Activated CD4-positive, alpha-beta memory T cell treated with anti-CD3 and anti-CD28 coated beads for 36 hours (primary cell): ENCODE measurements at regions not wholly inside any gene's neighbourhood (a gene's known extent, or its start where the extent isn't known, plus 50 kb on each side); places are given as distances from the start of the nearest gene placed in this dataset.
A peak's percentile ranks its signal among the peaks of the same experiment; 100 is the strongest.

Experiments
- CTCF ChIA-PET: fragments of 350-600 bp; sonication (Branson Sonifier 250); formaldehyde crosslinking; loops from one replicate; lab custom pipeline; 2021; ENCODE audit warnings: antibody characterized with exemption, inconsistent platforms; lab: Charles Lee
- POLR2A ChIA-PET: fragments of 350-600 bp; sonication (Branson Sonifier 250); formaldehyde crosslinking; loops from one replicate; lab custom pipeline; 2021; ENCODE audit warnings: antibody characterized with exemption; lab: Charles Lee
- DNase-seq: peaks from one replicate; pipeline ENCODE4 v3.0.0-alpha.2; 2020
- H3K27ac Mint-ChIP-seq: one replicate; pipeline ENCODE4 v1.8.0; 2021; ENCODE audit warnings: mixed read lengths
- H3K27me3 Mint-ChIP-seq: one replicate; pipeline ENCODE4 v1.8.0; 2021; ENCODE audit warnings: mixed read lengths
- H3K36me3 Mint-ChIP-seq: one replicate; pipeline ENCODE4 v1.8.0; 2021; ENCODE audit warnings: mixed read lengths
- H3K4me1 Mint-ChIP-seq: one replicate; pipeline ENCODE4 v1.8.0; 2021; ENCODE audit warnings: low read depth, mixed read lengths
- H3K4me3 Mint-ChIP-seq: one replicate; pipeline ENCODE4 v1.8.0; 2021; ENCODE audit warnings: mild to moderate bottlenecking, mixed read lengths
- H3K9me3 Mint-ChIP-seq: one replicate; pipeline ENCODE4 v1.8.0; 2021; ENCODE audit warnings: mixed read lengths
- intact Hi-C: fragments of 100-400 bp; cut with micrococcal nuclease; formaldehyde crosslinking; loops from one replicate; pipeline ENCODE4 v1.15.1; 2023

- ChIA-PET CTCF (no interaction called here), POLR2A (no interaction called here)
Observed at GRCh38 chr4:151991884-151992167, 231.0 kb upstream of the GATB start.

GRCh38 chr4:151991001-151991883 lies 230.4 kb upstream of the GATB start:
- ChIA-PET POLR2A (no interaction called here), CTCF (no interaction called here)
- Mint-ChIP-seq H3K27me3 (no peaks in the 10 kb centered on the region), H3K9me3 (peaks cover 11% of the 10 kb centered on the region), H3K36me3 (no peaks in the 10 kb centered on the region), H3K4me3 (peak overlapping the region; percentile 14), H3K27ac (peak overlapping the region; percentile 6), H3K4me1 (peaks cover 60% of the 10 kb centered on the region)
- no peak for DNase-seq
- intact Hi-C loops: no loop called here

More at GRCh38 chr4:151991884-151992167, 231.0 kb upstream of the GATB start:
- Mint-ChIP-seq H3K4me3 (no peak overlapping the region), H3K27me3 (no peaks in the 10 kb centered on the region), H3K4me1 (peaks cover 60% of the 10 kb centered on the region), H3K36me3 (no peaks in the 10 kb centered on the region), H3K9me3 (peaks cover 11% of the 10 kb centered on the region), H3K27ac (no peak overlapping the region)
- no peak for DNase-seq
- intact Hi-C loops: no loop called here

- Mint-ChIP-seq H3K27ac (no peak overlapping the region), H3K9me3 (peaks cover 11% of the 10 kb centered on the region), H3K36me3 (no peaks in the 10 kb centered on the region), H3K4me3 (no peak overlapping the region), H3K27me3 (no peaks in the 10 kb centered on the region), H3K4me1 (peaks cover 55% of the 10 kb centered on the region)
- ChIA-PET POLR2A (interaction anchor here (1.1 kb wide), 1 partner anchor 10 kb away, joined by 3 read pairs; no protein-coding TSS in a partner anchor), CTCF (no interaction called here)
- DNase-seq: no peak
- intact Hi-C loops: no loop called here
Observed at GRCh38 chr4:151990201-151990600, 229.4 kb upstream of the GATB start.

- POLR2A ChIA-PET: no interaction called here
- peaks cover 3% of the 10 kb centered on the region for H3K9me3 Mint-ChIP-seq
- H3K27ac Mint-ChIP-seq: no peak overlapping the region
- peaks cover 47% of the 10 kb centered on the region for H3K4me1 Mint-ChIP-seq
- CTCF ChIA-PET: no interaction called here
- intact Hi-C loops: no loop called here
- no peak overlapping the region for H3K4me3 Mint-ChIP-seq
- H3K36me3 Mint-ChIP-seq: no peaks in the 10 kb centered on the region
- no peaks in the 10 kb centered on the region for H3K27me3 Mint-ChIP-seq
- no peak for DNase-seq
Observed at GRCh38 chr4:151988591-151988990, 227.8 kb upstream of the GATB start.

GRCh38 chr4:151987606-151988005 lies 226.8 kb upstream of the GATB start:
- no peak for DNase-seq
- Mint-ChIP-seq H3K4me3 (no peak overlapping the region), H3K27me3 (no peaks in the 10 kb centered on the region), H3K27ac (no peak overlapping the region), H3K4me1 (peaks cover 37% of the 10 kb centered on the region), H3K36me3 (no peaks in the 10 kb centered on the region), H3K9me3 (no peaks in the 10 kb centered on the region)
- intact Hi-C loops: no loop called here
- ChIA-PET CTCF (no interaction called here), POLR2A (no interaction called here)

GRCh38 chr4:151983854-151984253 lies 223.0 kb upstream of the GATB start:
- Mint-ChIP-seq H3K4me3 (no peak overlapping the region), H3K9me3 (peaks cover 6% of the 10 kb centered on the region), H3K36me3 (no peaks in the 10 kb centered on the region), H3K4me1 (peaks cover 2% of the 10 kb centered on the region), H3K27ac (no peak overlapping the region), H3K27me3 (no peaks in the 10 kb centered on the region)
- CTCF ChIA-PET: interaction anchor here (0.6 kb wide), 1 partner anchor 48 kb away, joined by 3 read pairs; no protein-coding TSS in a partner anchor
- POLR2A ChIA-PET: no interaction called here
- intact Hi-C loops: no loop called here
- no peak for DNase-seq

- DNase-seq: no peak
- Mint-ChIP-seq H3K27ac (no peak overlapping the region), H3K9me3 (peaks cover 29% of the 10 kb centered on the region), H3K27me3 (no peaks in the 10 kb centered on the region), H3K36me3 (peaks cover 17% of the 10 kb centered on the region), H3K4me1 (no peaks in the 10 kb centered on the region), H3K4me3 (no peak overlapping the region)
- ChIA-PET POLR2A (no interaction called here), CTCF (no interaction called here)
- intact Hi-C loops: no loop called here
Observed at GRCh38 chr4:151979819-151980218, 219.0 kb upstream of the GATB start.

- CTCF ChIA-PET: no interaction called here
- H3K27ac Mint-ChIP-seq: no peak overlapping the region
Observed at GRCh38 chr4:151968643-151969042, 207.8 kb upstream of the GATB start.

GRCh38 chr4:151967074-151967473 lies 206.3 kb upstream of the GATB start:
- no peak for DNase-seq
- Mint-ChIP-seq H3K27ac (no peak overlapping the region), H3K36me3 (no peaks in the 10 kb centered on the region), H3K4me3 (no peak overlapping the region), H3K9me3 (no peaks in the 10 kb centered on the region), H3K4me1 (no peaks in the 10 kb centered on the region), H3K27me3 (no peaks in the 10 kb centered on the region)
- intact Hi-C loops: no loop called here
- ChIA-PET CTCF (no interaction called here), POLR2A (no interaction called here)

More at GRCh38 chr4:151968643-151969042, 207.8 kb upstream of the GATB start:
- POLR2A ChIA-PET: no interaction called here
- Mint-ChIP-seq H3K9me3 (no peaks in the 10 kb centered on the region), H3K4me3 (no peak overlapping the region), H3K4me1 (no peaks in the 10 kb centered on the region), H3K27me3 (no peaks in the 10 kb centered on the region), H3K36me3 (no peaks in the 10 kb centered on the region)
- intact Hi-C loops: no loop called here
- no peak for DNase-seq

GRCh38 chr4:151962138-151962823 lies 201.5 kb upstream of the GATB start:
- CTCF ChIA-PET: no interaction called here
- H3K27me3 Mint-ChIP-seq: no peaks in the 10 kb centered on the region
- H3K27ac Mint-ChIP-seq: no peak overlapping the region
- no peaks in the 10 kb centered on the region for H3K4me1 Mint-ChIP-seq
- H3K9me3 Mint-ChIP-seq: no peaks in the 10 kb centered on the region
- intact Hi-C loops: no loop called here
- no peak overlapping the region for H3K4me3 Mint-ChIP-seq
- H3K36me3 Mint-ChIP-seq: no peaks in the 10 kb centered on the region
- no peak for DNase-seq
- POLR2A ChIA-PET: no interaction called here

- DNase-seq: no peak
- POLR2A ChIA-PET: interaction anchor here (0.5 kb wide), 1 partner anchor 201 kb away, joined by 3 read pairs; no protein-coding TSS in a partner anchor
- H3K36me3 Mint-ChIP-seq: no peaks in the 10 kb centered on the region
- H3K27ac Mint-ChIP-seq: no peak overlapping the region
- H3K27me3 Mint-ChIP-seq: no peaks in the 10 kb centered on the region
- H3K4me3 Mint-ChIP-seq: no peak overlapping the region
- no peaks in the 10 kb centered on the region for H3K9me3 Mint-ChIP-seq
- no peaks in the 10 kb centered on the region for H3K4me1 Mint-ChIP-seq
- CTCF ChIA-PET: no interaction called here
- intact Hi-C loops: no loop called here
Observed at GRCh38 chr4:151961456-151961855, 200.6 kb upstream of the GATB start.

GRCh38 chr4:151960449-151961230 lies 199.8 kb upstream of the GATB start:
- intact Hi-C loops: no loop called here
- CTCF ChIA-PET: no interaction called here
- H3K4me1 Mint-ChIP-seq: no peaks in the 10 kb centered on the region
- H3K36me3 Mint-ChIP-seq: no peaks in the 10 kb centered on the region
- H3K9me3 Mint-ChIP-seq: no peaks in the 10 kb centered on the region
- H3K4me3 Mint-ChIP-seq: no peak overlapping the region
- no peaks in the 10 kb centered on the region for H3K27me3 Mint-ChIP-seq
- H3K27ac Mint-ChIP-seq: no peak overlapping the region
- POLR2A ChIA-PET: interaction anchor here (0.5 kb wide), 1 partner anchor 202 kb away, joined by 3 read pairs; no protein-coding TSS in a partner anchor
- no peak for DNase-seq
